HEK293T (cell line): ENCODE measurements at regions not wholly inside any gene's neighbourhood (a gene's known extent, or its start where the extent isn't known, plus 50 kb on each side); places are given as distances from the start of the nearest gene placed in this dataset.

ENCODE experiments used
- CTCF ChIA-PET: fragments of 350-600 bp; formaldehyde crosslinking; extraction: SDS; loops from one replicate; lab custom pipeline; 2021; ENCODE audit warnings: antibody characterized with exemption, inconsistent platforms; lab: Yijun Ruan, JAX
- POLR2A ChIA-PET: fragments of 350-600 bp; formaldehyde crosslinking; extraction: SDS; loops from one replicate; lab custom pipeline; 2020; ENCODE audit warnings: antibody characterized with exemption, inconsistent platforms; lab: Yijun Ruan, JAX
- DNase-seq: peaks from one replicate; pipeline ENCODE4 v3.0.0; 2012; ENCODE audit warnings: mixed read lengths; ENCODE audit errors: extremely low spot score
- ARNT ChIP-seq: fragments of 450-650 bp; IDR thresholded peaks from 2 replicates; pipeline ENCODE4 v1.6.1; 2017; ENCODE audit warnings: mild to moderate bottlenecking
- BHLHE40 ChIP-seq: fragments of 450-650 bp; IDR thresholded peaks from 2 replicates; pipeline ENCODE4 v1.6.1; 2016; ENCODE audit warnings: mild to moderate bottlenecking, moderate library complexity, borderline replicate concordance
- CTBP1 ChIP-seq: fragments of 450-650 bp; IDR thresholded peaks from 2 replicates; pipeline ENCODE4 v1.6.1; 2016; ENCODE audit warnings: borderline replicate concordance
- ELF4 ChIP-seq: fragments of 450-650 bp; IDR thresholded peaks from 2 replicates; pipeline ENCODE4 v1.6.1; 2017; ENCODE audit warnings: antibody characterized with exemption
- FOXA1 ChIP-seq: fragments of 450-650 bp; IDR thresholded peaks from 2 replicates; pipeline ENCODE4 v1.6.1; 2016; ENCODE audit warnings: mild to moderate bottlenecking
- FOXK2 ChIP-seq: fragments of 450-650 bp; IDR thresholded peaks from 2 replicates; pipeline ENCODE4 v1.6.1; 2016; ENCODE audit warnings: mild to moderate bottlenecking
- FOXM1 ChIP-seq: fragments of 450-650 bp; IDR thresholded peaks from 2 replicates; pipeline ENCODE4 v1.6.1; 2017; ENCODE audit warnings: mild to moderate bottlenecking, borderline replicate concordance
- HDGF ChIP-seq: fragments of 450-650 bp; IDR thresholded peaks from 2 replicates; pipeline ENCODE4 v1.6.1; 2017; ENCODE audit warnings: antibody characterized with exemption, borderline replicate concordance
- L3MBTL2 ChIP-seq: fragments of 450-650 bp; conservative IDR thresholded peaks from 2 replicates; pipeline ENCODE4 v1.6.1; 2016; ENCODE audit warnings: mild to moderate bottlenecking
- LEF1 ChIP-seq: fragments of 450-650 bp; IDR thresholded peaks from 2 replicates; pipeline ENCODE4 v1.6.1; 2017; ENCODE audit warnings: mild to moderate bottlenecking, borderline replicate concordance
- NFRKB ChIP-seq: fragments of 450-650 bp; IDR thresholded peaks from 2 replicates; pipeline ENCODE4 v1.6.1; 2016; ENCODE audit warnings: mild to moderate bottlenecking, moderate library complexity
- SP1 ChIP-seq: fragments of 450-650 bp; IDR thresholded peaks from 2 replicates; pipeline ENCODE4 v1.6.1; 2017
- SUZ12 ChIP-seq: fragments of 450-650 bp; IDR thresholded peaks from 2 replicates; pipeline ENCODE4 v1.6.1; 2016; ENCODE audit warnings: mild to moderate bottlenecking
- TARDBP ChIP-seq: fragments of 450-650 bp; IDR thresholded peaks from 2 replicates; pipeline ENCODE4 v1.6.1; 2016
- ZNF384 ChIP-seq: fragments of 450-650 bp; IDR thresholded peaks from 2 replicates; pipeline ENCODE4 v1.6.1; 2016
- TF ChIP-seq, protein P1 (sequence below): fragments of 450-650 bp; IDR thresholded peaks from 2 replicates; pipeline ENCODE4 v1.6.1; 2016

- ChIA-PET POLR2A (no interaction called here), CTCF (no interaction called here)
- DNase-seq: no peak
- TF ChIP-seq, protein P1, sequence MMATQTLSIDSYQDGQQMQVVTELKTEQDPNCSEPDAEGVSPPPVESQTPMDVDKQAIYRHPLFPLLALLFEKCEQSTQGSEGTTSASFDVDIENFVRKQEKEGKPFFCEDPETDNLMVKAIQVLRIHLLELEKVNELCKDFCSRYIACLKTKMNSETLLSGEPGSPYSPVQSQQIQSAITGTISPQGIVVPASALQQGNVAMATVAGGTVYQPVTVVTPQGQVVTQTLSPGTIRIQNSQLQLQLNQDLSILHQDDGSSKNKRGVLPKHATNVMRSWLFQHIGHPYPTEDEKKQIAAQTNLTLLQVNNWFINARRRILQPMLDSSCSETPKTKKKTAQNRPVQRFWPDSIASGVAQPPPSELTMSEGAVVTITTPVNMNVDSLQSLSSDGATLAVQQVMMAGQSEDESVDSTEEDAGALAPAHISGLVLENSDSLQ: no peak
- TF ChIP-seq L3MBTL2: no peak
- no peak for TF ChIP-seq NFRKB
- no peak for TF ChIP-seq SUZ12
- TF ChIP-seq CTBP1: no peak
These were observed 152.0 kb downstream of the KCNJ12 start for GRCh38 chr17:21528031-21528695.

- ChIA-PET CTCF (no interaction called here), POLR2A (no interaction called here)
- DNase-seq: no peak
- no peak for TF ChIP-seq BHLHE40
These were observed 154.2 kb downstream of the KCNJ12 start for GRCh38 chr17:21530311-21530710.

GRCh38 chr17:21530841-21531240 lies 154.7 kb downstream of the KCNJ12 start:
- ChIA-PET POLR2A (interaction anchor here (1.3 kb wide), 1 partner anchor 10 kb away, joined by 3 read pairs; no protein-coding TSS in a partner anchor), CTCF (no interaction called here)
- DNase-seq: no peak
- no peak for TF ChIP-seq ARNT
- no peak for TF ChIP-seq BHLHE40
- no peak for TF ChIP-seq SUZ12
- TF ChIP-seq TARDBP: no peak
- no peak for TF ChIP-seq LEF1
- no peak for TF ChIP-seq FOXK2
- TF ChIP-seq FOXM1: no peak
- TF ChIP-seq CTBP1: no peak

DNA sequence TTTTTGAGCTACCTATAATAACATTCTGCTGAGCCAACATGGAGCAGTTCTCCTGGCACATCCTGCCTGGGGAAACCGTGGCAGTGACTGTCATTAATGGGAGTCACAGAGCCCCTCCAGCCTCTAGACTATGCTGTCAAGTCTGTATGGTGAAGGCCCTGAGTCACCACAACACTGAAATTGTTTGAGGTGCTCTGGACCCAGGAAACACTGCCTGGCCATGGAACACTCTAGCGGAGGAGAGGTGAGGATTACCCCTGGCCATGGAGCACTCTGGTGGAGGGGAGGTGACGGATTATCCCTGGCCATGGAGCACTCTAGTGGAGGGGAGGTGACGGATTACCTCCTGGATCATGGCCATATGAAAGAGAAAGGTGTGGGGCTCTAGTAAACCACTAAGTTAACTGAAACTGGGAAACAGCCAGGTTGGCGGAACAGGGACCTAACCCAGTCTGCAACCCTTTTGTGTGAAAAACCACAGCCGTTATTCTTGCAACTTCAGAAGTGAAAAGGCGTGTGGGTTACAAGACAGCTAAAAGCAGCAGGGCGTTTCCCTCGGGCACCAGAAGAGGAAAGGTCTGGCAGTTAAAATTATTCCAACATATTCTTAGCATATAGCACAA lies 156.7 kb downstream of the KCNJ12 start:
- TF ChIP-seq BHLHE40 (no peak), ARNT (no peak), ZNF384 (no peak), FOXM1 (no peak), CTBP1 (no peak), SUZ12 (no peak), FOXK2 (no peak), ELF4 (no peak), LEF1 (no peak), TARDBP (no peak), FOXA1 (no peak)
- TF ChIP-seq, protein P1: no peak
- no peak for DNase-seq
- ChIA-PET CTCF (no interaction called here), POLR2A (no interaction called here)

DNA sequence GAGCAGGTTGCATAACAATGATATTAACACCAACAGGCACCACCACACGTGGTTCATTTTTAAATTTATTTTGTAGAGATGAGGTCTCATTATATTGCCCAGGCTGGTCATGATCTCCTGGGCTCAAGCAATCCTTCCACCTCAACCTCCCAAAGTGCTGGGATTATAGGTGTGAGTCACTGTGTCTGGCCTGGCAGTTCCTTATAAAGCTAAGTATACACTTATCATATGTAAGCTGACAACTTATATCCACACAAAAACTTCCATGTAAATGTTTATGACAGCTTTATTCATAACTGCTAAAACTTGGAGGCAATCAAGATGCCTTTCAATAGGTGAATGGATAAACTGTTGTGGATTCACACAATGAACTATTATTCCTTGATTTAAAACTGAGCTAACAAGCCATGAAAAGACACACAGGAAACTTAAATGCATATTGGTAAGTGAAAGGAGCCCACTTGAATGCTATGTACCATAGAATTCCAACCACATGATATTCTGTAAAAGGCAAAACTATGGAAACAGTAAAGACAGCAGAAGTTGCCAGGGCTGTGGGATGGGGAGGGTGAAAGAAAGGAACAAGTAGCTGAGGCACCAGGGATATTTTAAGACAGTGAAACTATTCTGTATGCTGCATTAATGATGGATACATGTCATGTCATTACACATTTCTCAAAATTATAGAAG lies 156.5 kb upstream of the KCNJ18 start:
- ChIA-PET CTCF (interaction anchor here (0.7 to 1.0 kb wide), 2 partner anchors 10 to 23 kb away, joined by 3 to 4 read pairs; no protein-coding TSS in a partner anchor), POLR2A (no interaction called here)
- DNase-seq: no peak
- TF ChIP-seq ELF4 (no peak), FOXA1 (no peak), LEF1 (no peak), ZNF384 (no peak), HDGF (no peak), FOXM1 (no peak)

DNA sequence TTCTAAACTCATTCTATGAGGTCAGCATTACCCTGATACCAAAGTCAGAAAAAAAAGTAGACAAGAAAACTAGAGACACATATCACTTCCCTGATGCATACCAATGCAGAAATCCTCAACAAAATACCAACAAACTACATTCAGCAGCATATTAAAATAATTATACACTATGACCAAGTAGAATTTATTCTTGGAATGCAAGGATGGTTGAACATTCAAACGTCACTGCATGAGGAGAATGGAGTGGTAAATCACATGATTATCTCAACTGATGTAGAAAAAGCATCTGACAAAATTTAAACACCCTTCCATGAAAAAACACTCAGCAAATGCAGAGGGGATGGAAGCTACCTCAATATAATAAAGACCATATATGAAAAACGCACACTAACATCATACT lies 155.0 kb upstream of the KCNJ18 start:
- POLR2A ChIA-PET: no interaction called here
- TF ChIP-seq SP1 (no peak), ARNT (no peak), LEF1 (no peak), FOXM1 (no peak), NFRKB (no peak), SUZ12 (no peak), FOXK2 (no peak), FOXA1 (no peak), CTBP1 (no peak), ZNF384 (no peak), TARDBP (no peak)
- no peak for DNase-seq
- CTCF ChIA-PET: no interaction called here

DNA sequence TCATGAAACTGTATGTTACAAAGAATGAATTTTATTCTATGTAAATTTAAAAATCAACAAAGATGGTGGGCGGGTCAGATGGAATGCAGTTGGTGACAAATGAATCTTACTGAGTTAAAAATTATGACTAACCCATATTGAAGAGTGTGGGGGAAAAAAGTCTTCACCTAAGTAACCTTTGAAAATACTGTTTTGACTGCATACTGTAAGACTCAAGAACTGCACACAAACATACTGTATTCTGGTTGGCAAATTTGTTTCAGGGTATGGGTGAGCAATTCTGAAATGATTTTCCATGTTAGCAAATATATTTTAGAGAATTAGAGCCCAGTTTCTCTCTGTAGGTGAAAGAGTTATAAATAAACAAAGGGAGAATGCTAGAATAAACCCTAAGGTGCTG lies 153.7 kb upstream of the KCNJ18 start:
- no peak for TF ChIP-seq ZNF384
- TF ChIP-seq BHLHE40: no peak
- TF ChIP-seq ARNT: no peak
- no peak for TF ChIP-seq HDGF
- no peak for DNase-seq
- ChIA-PET CTCF (no interaction called here), POLR2A (no interaction called here)
